Bronchial epithelial cell (primary cell): ENCODE measurements at regions not wholly inside any gene's neighbourhood (a gene's known extent, or its start where the extent isn't known, plus 50 kb on each side); places are given as distances from the start of the nearest gene placed in this dataset.
"Not testable (repeated sequence)": the region's sequence is repeated elsewhere in the genome, so short reads cannot be mapped to it uniquely, and the experiment has no call there.

Experiments
- DNase-seq: peaks from one replicate; pipeline ENCODE4 v3.0.0-alpha.2; 2010; ENCODE audit warnings: low read depth
- FAIRE-seq: peaks from 2 replicates; lab custom pipeline; 2011; peaks lifted over from hg19 to GRCh38; lab: Jason Lieb, UNC
- H3K27me3 ChIP-seq: 2 replicates; pipeline ENCODE4 v1.5.1; 2011; ENCODE audit warnings: low read length; ENCODE audit not compliant: control insufficient read depth, insufficient read depth
- H3K36me3 ChIP-seq: 2 replicates; pipeline ENCODE4 v1.5.1; 2011; ENCODE audit warnings: low read length; ENCODE audit not compliant: control insufficient read depth, insufficient read depth
- H3K4me3 ChIP-seq: 2 replicates; pipeline ENCODE4 v1.5.1; 2011; ENCODE audit warnings: mild to moderate bottlenecking, low read depth, low read length, control low read depth
- CTCF ChIP-seq: IDR thresholded peaks from 2 replicates; pipeline ENCODE4 v1.5.1; 2011; ENCODE audit warnings: mild to moderate bottlenecking, moderate library complexity, low read length, control low read depth, inconsistent platforms; ENCODE audit not compliant: insufficient read depth, severe bottlenecking

DNA sequence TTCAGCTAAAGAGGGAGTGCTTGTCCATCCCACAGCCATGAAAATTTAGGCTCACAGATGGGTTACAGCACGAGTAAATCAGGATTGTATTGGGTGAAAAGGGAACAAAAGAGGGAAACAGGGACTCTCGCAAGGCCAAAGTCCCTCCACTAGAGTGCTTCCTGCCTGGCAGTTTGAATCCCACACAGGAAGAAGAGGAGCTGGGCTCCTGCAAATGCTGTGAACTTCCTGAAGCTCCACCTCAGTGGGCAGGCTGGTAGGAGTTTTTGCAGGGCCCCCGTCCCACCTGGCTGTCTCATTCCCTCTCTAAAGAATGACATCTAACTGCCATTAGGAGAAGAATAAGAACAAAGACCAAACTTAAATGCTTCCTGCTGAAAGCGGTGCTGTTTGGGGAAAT, 712.0 kb upstream of the PRMT6 start:
- Histone ChIP-seq H3K27me3 (no peaks in the 10 kb centered on the region), H3K36me3 (no peaks in the 10 kb centered on the region), H3K4me3 (no peak overlapping the region)
- FAIRE-seq (no peak), DNase-seq (no peak)
- no peak for TF ChIP-seq CTCF

DNA sequence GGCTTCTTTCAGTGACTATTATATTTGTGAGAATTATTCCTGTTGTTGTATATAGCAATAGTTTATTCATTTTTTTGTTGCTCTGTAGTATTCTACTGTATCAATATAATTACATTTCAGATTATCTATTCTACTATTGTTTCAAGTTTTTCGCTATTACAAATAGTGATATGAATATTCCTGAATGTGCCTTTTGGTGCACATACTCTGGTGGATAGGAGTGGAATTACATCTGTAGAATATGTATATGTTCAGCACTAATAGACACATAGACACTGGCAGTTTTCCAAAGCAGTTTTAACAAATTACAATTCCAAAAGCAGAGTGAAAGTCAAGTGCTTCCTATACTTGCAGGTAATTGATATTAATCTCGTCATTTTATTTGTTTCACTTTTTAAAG, 696.2 kb upstream of the PRMT6 start:
- DNase-seq: peak; percentile 9
- no peak for FAIRE-seq
- Histone ChIP-seq H3K4me3 (no peak overlapping the region), H3K36me3 (no peaks in the 10 kb centered on the region), H3K27me3 (no peaks in the 10 kb centered on the region)
- TF ChIP-seq CTCF: peak; percentile 9

DNA sequence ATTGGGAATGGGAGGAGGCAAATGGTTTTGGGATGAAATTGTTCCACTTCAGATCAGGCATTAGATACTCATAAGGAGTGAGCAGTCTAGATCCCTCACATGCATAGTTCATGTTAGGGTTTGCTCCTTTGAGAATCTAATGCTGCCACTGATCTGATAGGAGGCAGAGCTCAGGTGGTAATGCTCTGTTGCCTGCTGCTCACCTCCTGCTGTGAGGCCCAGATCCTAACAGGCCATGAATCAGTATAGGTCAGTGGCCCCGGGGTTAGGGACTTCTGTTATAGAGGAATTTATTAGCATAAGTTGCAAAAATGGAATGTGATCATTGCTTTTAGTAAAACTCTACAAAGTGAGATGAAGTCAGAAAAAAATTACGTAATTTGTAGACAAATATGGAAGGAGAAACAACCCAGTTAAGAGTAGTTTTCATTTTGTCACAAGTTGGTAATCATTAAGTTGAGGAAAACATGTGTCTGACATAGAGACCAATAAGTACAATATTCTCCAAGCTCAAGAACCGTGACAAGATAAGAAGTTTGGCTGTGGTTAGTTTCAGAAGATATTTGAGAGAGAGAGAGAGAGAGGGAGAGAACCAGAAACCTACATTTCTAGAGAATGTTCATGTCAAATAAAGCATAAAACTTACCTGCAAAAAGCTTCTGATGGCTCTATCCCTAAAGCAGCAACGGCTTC, 689.7 kb upstream of the PRMT6 start:
- DNase-seq: no peak
- FAIRE-seq: no peak
- no peaks in the 10 kb centered on the region for H3K36me3 ChIP-seq
- H3K4me3 ChIP-seq: no peak overlapping the region
- no peak for TF ChIP-seq CTCF
- no peaks in the 10 kb centered on the region for H3K27me3 ChIP-seq

DNA sequence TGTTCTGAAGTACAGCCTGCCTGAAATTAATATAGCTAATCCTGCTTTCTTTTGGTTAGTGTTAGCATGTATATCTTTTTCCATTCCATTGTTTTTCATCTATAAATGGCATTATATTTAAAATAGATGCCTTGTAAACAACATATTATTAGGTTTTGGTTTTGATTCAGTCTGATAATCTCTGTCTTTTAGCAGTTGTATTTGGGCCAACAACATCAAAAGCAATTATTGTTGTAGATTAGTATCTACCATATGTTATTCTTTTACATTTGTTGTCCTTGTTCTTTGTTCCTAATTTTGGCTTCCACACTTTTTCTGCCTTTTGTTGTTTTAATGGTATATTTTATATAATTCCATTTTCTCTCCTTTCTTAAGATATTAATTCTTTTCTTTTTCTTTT, 678.2 kb upstream of the PRMT6 start:
- FAIRE-seq (no peak), DNase-seq (no peak)
- TF ChIP-seq CTCF: no peak
- Histone ChIP-seq H3K27me3 (no peaks in the 10 kb centered on the region), H3K4me3 (no peak overlapping the region), H3K36me3 (no peaks in the 10 kb centered on the region)

- FAIRE-seq: no peak
- H3K36me3 ChIP-seq: no peaks in the 10 kb centered on the region
These were observed 675.7 kb upstream of the PRMT6 start for GRCh38 chr1:106380772-106381171.

GRCh38 chr1:106389160-106389559, 667.3 kb upstream of the PRMT6 start:
- not testable (repeated sequence) for DNase-seq, H3K36me3 ChIP-seq, H3K4me3 ChIP-seq, FAIRE-seq, H3K27me3 ChIP-seq

More at GRCh38 chr1:106380772-106381171, 675.7 kb upstream of the PRMT6 start:
- TF ChIP-seq CTCF: no peak
- H3K4me3 ChIP-seq: no peak overlapping the region
- H3K27me3 ChIP-seq: no peaks in the 10 kb centered on the region
- no peak for DNase-seq
